SK-N-SH (cell line): ENCODE measurements at regions not wholly inside any gene's neighbourhood (a gene's known extent, or its start where the extent isn't known, plus 50 kb on each side); places are given as distances from the start of the nearest gene placed in this dataset.

Experiments
- CTCF ChIA-PET: fragments of 300-600, 350-600 bp; formaldehyde crosslinking; extraction: SDS; loops from one replicate; lab custom pipeline; 2021; lab: Yijun Ruan, JAX
- POLR2A ChIA-PET: fragments of 350-600 bp; sonication (Branson Sonifier 250); formaldehyde crosslinking; extraction: SDS; loops from one replicate; lab custom pipeline; 2020; ENCODE audit warnings: antibody characterized with exemption, inconsistent platforms; lab: Yijun Ruan, JAX
- DNase-seq: peaks from one replicate; pipeline ENCODE4 v3.0.0; 2012
- H2AFZ ChIP-seq: fragments of 200-600 bp; sonication (generic); 2 replicates; pipeline ENCODE4 v1.8.1; 2016; ENCODE audit warnings: antibody characterized with exemption, mild to moderate bottlenecking, low read depth
- H3F3A ChIP-seq: fragments of 200-600 bp; sonication (generic); replicated peaks from 2 replicates; pipeline ENCODE3; 2016; ENCODE audit warnings: antibody characterized with exemption, mild to moderate bottlenecking; ENCODE audit not compliant: insufficient read depth
- H3K27ac ChIP-seq, 2 experiments: fragments of 200-500 bp in 1 of 2; fragments of 200-600 bp in 1 of 2; sonication (Bioruptor generic) in 1 of 2; sonication (generic), shearing (Covaris generic) in 1 of 2; 2 replicates each; pipeline versions ENCODE4 v1.5.1 to v1.6.1; 2014 to 2016; ENCODE audit warnings: low read depth in 2 of 2, inconsistent platforms in 1 of 2, low read length in 1 of 2, mild to moderate bottlenecking in 1 of 2, mixed read lengths in 1 of 2
- H3K27me3 ChIP-seq: fragments of 200-600 bp; sonication (generic), shearing (Covaris generic); 2 replicates; pipeline ENCODE4 v1.6.1; 2016; ENCODE audit warnings: mixed run types; ENCODE audit not compliant: insufficient read depth
- H3K36me3 ChIP-seq, 2 experiments: fragments of 200-500 bp in 1 of 2; fragments of 200-600 bp in 1 of 2; sonication (Bioruptor generic) in 1 of 2; sonication (generic) in 1 of 2; replicated peaks in 1 of 2; 2 replicates each; pipeline versions ENCODE3 to v1.5.1; 2014 to 2016; ENCODE audit warnings: low read length in 1 of 2, mild to moderate bottlenecking in 1 of 2; ENCODE audit not compliant: insufficient read depth in 2 of 2, control insufficient read depth in 1 of 2
- H3K4me1 ChIP-seq, 2 experiments: fragments of 200-500 bp in 1 of 2; fragments of 200-600 bp in 1 of 2; sonication (Bioruptor generic) in 1 of 2; sonication (generic), shearing (Covaris generic) in 1 of 2; 2 replicates each; pipeline versions ENCODE4 v1.5.1 to v1.6.1; 2014 to 2016; ENCODE audit warnings: low read depth in 1 of 2, low read length in 1 of 2, mixed run types in 1 of 2; ENCODE audit not compliant: insufficient read depth in 2 of 2, control insufficient read depth in 1 of 2
- H3K4me2 ChIP-seq: fragments of 200-600 bp; sonication (generic), shearing (Covaris generic); 2 replicates; pipeline ENCODE4 v1.6.1; 2017; ENCODE audit warnings: mixed run types
- H3K4me3 ChIP-seq, 2 experiments: fragments of 200-500 bp in 1 of 2; fragments of 200-600 bp in 1 of 2; sonication (Bioruptor generic) in 1 of 2; sonication (generic), shearing (Covaris generic) in 1 of 2; 2 replicates each; pipeline versions ENCODE4 v1.5.1 to v1.8.1; 2014 to 2016; ENCODE audit warnings: low read depth in 2 of 2, inconsistent platforms in 1 of 2, low read length in 1 of 2, mild to moderate bottlenecking in 1 of 2, mixed read lengths in 1 of 2, moderate library complexity in 1 of 2
- H3K79me2 ChIP-seq: fragments of 200-600 bp; sonication (generic); 2 replicates; pipeline ENCODE4 v1.8.1; 2017; ENCODE audit warnings: mild to moderate bottlenecking; ENCODE audit not compliant: insufficient read depth
- H3K9ac ChIP-seq: fragments of 200-600 bp; sonication (generic); 2 replicates; pipeline ENCODE4 v1.6.1; 2017; ENCODE audit warnings: mixed run types
- H3K9me2 ChIP-seq: fragments of 200-600 bp; sonication (generic); 2 replicates; pipeline ENCODE4 v1.6.1; 2017; ENCODE audit warnings: mixed run types
- H3K9me3 ChIP-seq: fragments of 200-600 bp; sonication (generic); 2 replicates; pipeline ENCODE4 v1.6.1; 2017; ENCODE audit warnings: mixed run types, mild to moderate bottlenecking, moderate library complexity
- H4K20me1 ChIP-seq: fragments of 200-600 bp; sonication (generic); 2 replicates; pipeline ENCODE4 v1.6.1; 2017; ENCODE audit warnings: mild to moderate bottlenecking, mixed run types; ENCODE audit not compliant: insufficient read depth
- CHD2 ChIP-seq: fragments of 150-350 bp; IDR thresholded peaks from 2 replicates; pipeline ENCODE4 v1.6.1; 2018; ENCODE audit warnings: low read length; ENCODE audit not compliant: partially characterized antibody
- ELF1 ChIP-seq: IDR thresholded peaks from 2 replicates; pipeline ENCODE4 v1.4.0; 2012
- EP300 ChIP-seq, 2 experiments: IDR thresholded peaks; 2 replicates each; pipeline versions ENCODE4 v1.4.0 to v1.6.1; 2012; ENCODE audit warnings: borderline replicate concordance in 1 of 2, low read depth in 1 of 2, low read length in 1 of 2
- FOSL2 ChIP-seq: IDR thresholded peaks from 2 replicates; pipeline ENCODE4 v1.4.0; 2012; ENCODE audit warnings: low read depth, mild to moderate bottlenecking, moderate library complexity, borderline replicate concordance
- FOXM1 ChIP-seq: IDR thresholded peaks from 2 replicates; pipeline ENCODE4 v1.4.0; 2012; ENCODE audit warnings: low read depth, mild to moderate bottlenecking
- GABPA ChIP-seq: IDR thresholded peaks from 2 replicates; pipeline ENCODE4 v1.4.0; 2012; ENCODE audit warnings: low read depth, mild to moderate bottlenecking
- GATA2 ChIP-seq: sonication (generic); formaldehyde crosslinking; IDR thresholded peaks from 2 replicates; pipeline ENCODE4 v1.5.0; 2020; ENCODE audit warnings: mild to moderate bottlenecking, missing genetic modification reagents
- NFIC ChIP-seq: IDR thresholded peaks from 2 replicates; pipeline ENCODE4 v1.4.0; 2012; ENCODE audit warnings: borderline replicate concordance
- NRF1 ChIP-seq: IDR thresholded peaks from 2 replicates; pipeline ENCODE4 v1.6.1; 2012; ENCODE audit warnings: low read depth, mild to moderate bottlenecking, low read length
- PBX3 ChIP-seq: IDR thresholded peaks from 2 replicates; pipeline ENCODE4; 2012
- RCOR1 ChIP-seq: fragments of 150-350 bp; IDR thresholded peaks from 2 replicates; pipeline ENCODE4 v1.6.1; 2017; ENCODE audit warnings: antibody characterized with exemption, low read length
- REST ChIP-seq: IDR thresholded peaks from 2 replicates; pipeline ENCODE4 v1.6.1; 2012; ENCODE audit warnings: mild to moderate bottlenecking, low read depth, low read length, moderate library complexity
- TAF1 ChIP-seq: IDR thresholded peaks from 2 replicates; pipeline ENCODE4 v1.6.1; 2012; ENCODE audit warnings: low read depth, mild to moderate bottlenecking, low read length, moderate library complexity, borderline replicate concordance
- TCF12 ChIP-seq: IDR thresholded peaks from 2 replicates; pipeline ENCODE4 v1.4.0; 2012
- USF2 ChIP-seq: fragments of 150-350 bp; IDR thresholded peaks from 2 replicates; pipeline ENCODE4 v1.6.1; 2017; ENCODE audit warnings: antibody characterized with exemption, low read length, low read depth, borderline replicate concordance
- WGBS: methylation state at CpG from one replicate; pipeline ENCODE4 v1.1.6; 2017; ENCODE audit warnings: low lambda C conversion rate; 5-methylcytosine and 5-hydroxymethylcytosine counted together
- TF ChIP-seq, protein P1 (sequence below): fragments of 200-600 bp; sonication (generic); IDR thresholded peaks from 2 replicates; pipeline ENCODE4 v1.6.1; 2017; ENCODE audit warnings: antibody characterized with exemption, mild to moderate bottlenecking, moderate library complexity

DNA sequence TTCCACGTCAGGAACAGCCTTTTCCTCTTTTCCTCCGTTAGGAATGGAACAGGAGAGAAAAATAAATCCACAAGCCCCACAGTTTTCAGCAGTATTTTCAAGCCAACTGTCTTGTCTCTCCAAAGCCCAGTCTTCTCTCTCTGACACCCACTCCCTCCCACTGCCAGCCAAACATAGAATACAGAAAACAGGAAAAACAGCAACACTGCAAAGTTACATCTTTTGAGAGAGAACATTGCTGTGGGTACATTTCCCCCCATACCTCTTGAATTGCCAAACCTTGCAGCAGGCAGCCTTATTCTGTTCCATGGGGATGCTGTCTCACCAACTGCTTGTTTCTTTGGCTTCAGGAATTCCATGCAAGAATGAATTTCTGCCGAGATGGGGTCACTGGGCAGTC is 355.7 kb upstream of the UMPS start:
- Histone ChIP-seq H3K9me2 (no peaks in the 10 kb centered on the region), H3K9me3 (no peaks in the 10 kb centered on the region), H4K20me1 (no peaks in the 10 kb centered on the region), H3K4me3 (no peak overlapping the region), H3K36me3 (peaks cover 4 to 12% of the 10 kb centered on the region in 2 experiments), H3K9ac (no peak overlapping the region), H3K27ac (no peak overlapping the region; a peak in 1 of 4 replicates), H2AFZ (no peak overlapping the region), H3K27me3 (no peaks in the 10 kb centered on the region), H3K4me1 (peaks cover 0 to 11% of the 10 kb centered on the region in 2 experiments; a peak in 1 of 4 replicates), H3F3A (peaks cover 9% of the 10 kb centered on the region), H3K79me2 (no peaks in the 10 kb centered on the region), H3K4me2 (no peak overlapping the region)
- WGBS = 76% methylated on average over 3 of the region's 3 CpGs
- no peak for DNase-seq
- ChIA-PET CTCF (no interaction called here), POLR2A (no interaction called here)
- no peak for TF ChIP-seq RCOR1
- no peak for TF ChIP-seq CHD2
- TF ChIP-seq, protein P1, sequence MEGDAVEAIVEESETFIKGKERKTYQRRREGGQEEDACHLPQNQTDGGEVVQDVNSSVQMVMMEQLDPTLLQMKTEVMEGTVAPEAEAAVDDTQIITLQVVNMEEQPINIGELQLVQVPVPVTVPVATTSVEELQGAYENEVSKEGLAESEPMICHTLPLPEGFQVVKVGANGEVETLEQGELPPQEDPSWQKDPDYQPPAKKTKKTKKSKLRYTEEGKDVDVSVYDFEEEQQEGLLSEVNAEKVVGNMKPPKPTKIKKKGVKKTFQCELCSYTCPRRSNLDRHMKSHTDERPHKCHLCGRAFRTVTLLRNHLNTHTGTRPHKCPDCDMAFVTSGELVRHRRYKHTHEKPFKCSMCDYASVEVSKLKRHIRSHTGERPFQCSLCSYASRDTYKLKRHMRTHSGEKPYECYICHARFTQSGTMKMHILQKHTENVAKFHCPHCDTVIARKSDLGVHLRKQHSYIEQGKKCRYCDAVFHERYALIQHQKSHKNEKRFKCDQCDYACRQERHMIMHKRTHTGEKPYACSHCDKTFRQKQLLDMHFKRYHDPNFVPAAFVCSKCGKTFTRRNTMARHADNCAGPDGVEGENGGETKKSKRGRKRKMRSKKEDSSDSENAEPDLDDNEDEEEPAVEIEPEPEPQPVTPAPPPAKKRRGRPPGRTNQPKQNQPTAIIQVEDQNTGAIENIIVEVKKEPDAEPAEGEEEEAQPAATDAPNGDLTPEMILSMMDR = no peak
- TF ChIP-seq FOSL2 = no peak
- no peak for TF ChIP-seq EP300 (IDR thresholded peaks at IDR 0.05; ENCODE audit: borderline replicate concordance in 1 of 2, low read depth in 1 of 2, low read length in 1 of 2)
- no peak for TF ChIP-seq FOXM1
- TF ChIP-seq USF2 = no peak
- TF ChIP-seq ELF1 = no peak
- TF ChIP-seq GATA2 (CRISPR knock-in tag) = no peak
- no peak for TF ChIP-seq TCF12
- TF ChIP-seq NRF1 = no peak

- Histone ChIP-seq H3K27me3 (no peaks in the 10 kb centered on the region), H3K9me2 (no peaks in the 10 kb centered on the region), H3K36me3 (peaks cover 5 to 6% of the 10 kb centered on the region in 2 experiments), H3K9ac (no peak overlapping the region), H3K9me3 (no peaks in the 10 kb centered on the region), H3K4me3 (no peak overlapping the region), H3K4me1 (peaks cover 0 to 13% of the 10 kb centered on the region in 2 experiments; a peak in 1 of 4 replicates), H3K79me2 (no peaks in the 10 kb centered on the region), H4K20me1 (no peaks in the 10 kb centered on the region), H3F3A (no peaks in the 10 kb centered on the region), H2AFZ (no peak overlapping the region), H3K27ac (0 out of 4 replicates have a peak overlapping the region, but pooled peaks of 1 of the 2 experiments have one; percentile 18), H3K4me2 (no peak overlapping the region)
- no peak for DNase-seq
- TF ChIP-seq RCOR1 = no peak
- TF ChIP-seq NRF1 = no peak
- TF ChIP-seq ELF1 = no peak
- no peak for TF ChIP-seq PBX3
- no peak for TF ChIP-seq NFIC
- TF ChIP-seq TAF1 = no peak
- no peak for TF ChIP-seq GABPA
- no peak for TF ChIP-seq REST
- no peak for TF ChIP-seq USF2
- 67% methylated on average over 4 of the region's 4 CpGs for WGBS
- ChIA-PET CTCF (interaction anchor here (1.2 to 2.7 kb wide), 3 partner anchors 10 to 366 kb away, joined by 3 to 9 read pairs (median 3); no protein-coding TSS in a partner anchor), POLR2A (no interaction called here)
These were observed 348.5 kb upstream of the UMPS start for GRCh38 chr3:124381575-124382333.
